Gastrocnemius medialis (tissue), 4 donors: ENCODE measurements at regions not wholly inside any gene's neighbourhood (a gene's known extent, or its start where the extent isn't known, plus 50 kb on each side); places are given as distances from the start of the nearest gene placed in this dataset.

Experiments used
- ATAC-seq, 2 donors: fragments of 150-250 bp; one replicate each; pipeline ENCODE4 v1.9.1; 2016
- DNase-seq, 2 donors: peaks; one replicate each; pipeline ENCODE4 v3.0.0-alpha.2; 2019
- H3K27ac ChIP-seq, 4 donors: fragments of 200-600 bp; sonication (generic); 1 replicate in 1 of 4; 2 replicates in 3 of 4; pipeline ENCODE4 v1.5.1; 2016 to 2018; ENCODE audit warnings: mild to moderate bottlenecking in 2 of 4, moderate library complexity in 1 of 4
- H3K27me3 ChIP-seq, 3 donors: fragments of 200-600 bp; sonication (generic) in 2 of 3; 1 replicate in 1 of 3; 2 replicates in 2 of 3; pipeline versions ENCODE4 v1.5.1 to v1.6.0; 2016 to 2019; ENCODE audit warnings: mild to moderate bottlenecking in 1 of 3, moderate library complexity in 1 of 3
- H3K36me3 ChIP-seq, 2 donors: fragments of 200-600 bp; sonication (generic) in 1 of 2; one replicate each; pipeline ENCODE4 v1.5.1; 2017 to 2018
- H3K4me1 ChIP-seq, 2 donors: fragments of 200-600 bp; sonication (generic) in 1 of 2; one replicate each; pipeline ENCODE4 v1.5.1; 2016 to 2017; ENCODE audit warnings: mild to moderate bottlenecking in 2 of 2
- H3K4me3 ChIP-seq, 4 donors: fragments of 200-600 bp; sonication (generic) in 3 of 4; 1 replicate in 1 of 4; 2 replicates in 3 of 4; pipeline ENCODE4 v1.5.1; 2016 to 2019; ENCODE audit warnings: mild to moderate bottlenecking in 2 of 4
- H3K9me3 ChIP-seq, 3 donors: fragments of 200-600 bp; sonication (generic) in 2 of 3; 1 replicate in 1 of 3; 2 replicates in 2 of 3; pipeline ENCODE4 v1.5.1; 2016 to 2019
- CTCF ChIP-seq, 5 experiments: fragments of 450-650 bp in 3 of 5; fragments of 200-600 bp in 2 of 5; sonication (generic) in 2 of 5; IDR thresholded peaks in 4 of 5; conservative IDR thresholded peaks in 1 of 5; 1 replicate in 4 of 5; 2 replicates in 1 of 5; pipeline ENCODE4 v1.5.1; 2016 to 2019; ENCODE audit warnings: antibody characterized with exemption in 5 of 5, mild to moderate bottlenecking in 3 of 5, moderate library complexity in 3 of 5
- POLR2A ChIP-seq, 2 donors: fragments of 450-650 bp; IDR thresholded peaks; one replicate each; pipeline ENCODE4 v1.6.1; 2017; ENCODE audit warnings: antibody characterized with exemption in 2 of 2, mild to moderate bottlenecking in 2 of 2, moderate library complexity in 2 of 2
- in situ Hi-C, 4 donors: fragments of 200-750 bp; cut with MboI; loops; one replicate each; pipeline versions ENCODE4 v1.15.0 to v1.8.0; 2017; ENCODE audit warnings: low sequenced_read_pairs in 4 of 4
- intact Hi-C: fragments of 100-400 bp; cut with DNase I; formaldehyde crosslinking; loops from one replicate; pipeline ENCODE4 v1.15.1; 2023; ENCODE audit warnings: low total_unique reads

DNA sequence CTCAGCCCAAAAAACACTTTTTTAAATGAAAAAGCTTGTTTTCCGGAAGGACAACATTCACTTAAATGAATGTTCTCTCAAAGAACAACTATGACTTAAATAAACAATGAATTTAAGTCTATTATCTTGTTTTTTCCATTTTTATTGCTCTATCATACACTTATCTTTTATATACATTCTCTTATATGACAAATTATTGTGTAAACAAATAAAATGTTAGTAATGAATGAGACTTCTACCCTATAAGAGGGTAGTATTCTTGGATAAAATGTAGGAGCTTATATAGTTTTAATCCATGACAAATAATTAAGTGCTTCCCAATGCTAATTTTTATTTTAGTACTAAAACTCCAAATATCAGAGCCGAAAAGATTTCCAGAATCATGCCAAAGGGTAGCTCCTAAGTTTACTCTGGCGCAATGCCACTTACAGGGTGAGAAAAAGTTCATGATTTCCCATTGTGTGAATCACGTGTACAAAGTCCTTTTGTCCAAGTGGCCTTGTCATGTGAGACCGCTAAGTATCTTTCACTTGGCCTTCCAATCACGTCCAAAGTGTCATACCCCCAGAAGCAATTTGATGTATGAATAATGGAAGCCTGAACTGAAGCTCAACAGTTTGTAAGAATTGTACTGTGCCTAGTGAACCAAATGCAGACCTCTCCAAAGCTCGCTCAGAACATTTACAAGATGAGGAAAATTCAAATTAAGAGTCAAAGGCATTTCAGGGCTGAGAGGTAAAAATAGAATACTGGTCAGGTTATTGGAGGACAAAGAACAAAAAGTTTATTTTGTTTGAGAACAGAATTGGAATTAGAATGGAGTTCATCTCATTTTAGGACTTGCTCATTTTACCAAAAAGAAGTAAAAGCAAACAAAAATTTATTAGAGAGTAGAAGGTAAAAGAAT is 56.6 kb upstream of the C1orf21 start:
- no peaks in the 10 kb centered on the region for H3K9me3 ChIP-seq
- intact Hi-C loops = no loop called here
- H3K27me3 ChIP-seq = no peaks in the 10 kb centered on the region
- in situ Hi-C loops = no loop called here
- peak; percentile 46 to 62 for ATAC-seq
- no peak for TF ChIP-seq CTCF (IDR thresholded peaks at IDR 0.05 in 4 of 5, conservative IDR thresholded peaks at IDR 0.05 in 1 of 5)
- TF ChIP-seq POLR2A (IDR thresholded peaks at IDR 0.05) = no peak
- no peaks in the 10 kb centered on the region for H3K36me3 ChIP-seq
- peaks cover 0 to 17% of the 10 kb centered on the region in 2 donors for H3K4me1 ChIP-seq
- H3K27ac ChIP-seq = peak overlapping the region in 3 of 4 donors; percentile 14 to 24 (median 21)
- H3K4me3 ChIP-seq = no peak overlapping the region
- DNase-seq = no peak

GRCh38 chr1:184330875-184331274 is 56.0 kb upstream of the C1orf21 start:
- H3K27me3 ChIP-seq = no peaks in the 10 kb centered on the region
- in situ Hi-C loops (no loop called here), intact Hi-C loops (no loop called here)
- no peaks in the 10 kb centered on the region for H3K36me3 ChIP-seq
- ATAC-seq = no peak
- no peaks in the 10 kb centered on the region for H3K9me3 ChIP-seq
- DNase-seq = no peak
- peak overlapping the region in 3 of 4 donors; percentile 14 to 24 (median 21) for H3K27ac ChIP-seq
- H3K4me1 ChIP-seq = peaks cover 0 to 17% of the 10 kb centered on the region in 2 donors
- TF ChIP-seq POLR2A (IDR thresholded peaks at IDR 0.05) (no peak), CTCF (IDR thresholded peaks at IDR 0.05 in 4 of 5, conservative IDR thresholded peaks at IDR 0.05 in 1 of 5) (no peak)
- no peak overlapping the region for H3K4me3 ChIP-seq
